OCI-LY1 (cell line): ENCODE measurements at regions not wholly inside any gene's neighbourhood (a gene's known extent, or its start where the extent isn't known, plus 50 kb on each side); places are given as distances from the start of the nearest gene placed in this dataset.

ENCODE experiments used
- CTCF ChIP-seq: fragments of 200-600 bp; sonication (generic), shearing (Covaris generic); IDR thresholded peaks from 2 replicates; pipeline ENCODE4 v1.5.1; 2017; ENCODE audit warnings: mild to moderate bottlenecking, antibody characterized with exemption, low read length, moderate library complexity, mixed read lengths
- EZH2 ChIP-seq: fragments of 200-600 bp; sonication (generic), shearing (Covaris generic); IDR thresholded peaks from 2 replicates; pipeline ENCODE4 v1.8.0; 2017; ENCODE audit warnings: borderline replicate concordance, mixed run types, mild to moderate bottlenecking, antibody characterized with exemption, low read length, moderate library complexity, mixed read lengths

DNA sequence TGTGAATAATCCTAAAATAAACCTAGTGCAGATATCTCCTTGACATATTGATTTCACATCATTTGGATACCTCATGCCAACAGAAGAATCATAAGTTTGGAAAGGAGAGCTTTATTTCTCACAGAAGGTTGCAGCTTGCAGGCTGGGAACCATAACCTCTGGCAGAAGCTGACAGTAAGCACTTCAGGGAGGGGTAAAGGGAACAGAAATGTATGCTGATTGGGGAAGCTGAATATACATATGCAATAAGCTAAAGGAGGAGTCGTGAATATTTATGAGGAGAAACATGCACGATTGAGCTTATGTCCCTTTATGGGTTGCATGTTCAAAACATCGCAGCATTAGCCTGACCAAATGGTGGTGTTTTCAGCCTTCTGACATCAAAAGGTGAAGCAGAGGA, 814.5 kb downstream of the TBC1D22A start:
- TF ChIP-seq CTCF, result no peak
- no peak for TF ChIP-seq EZH2
